SU-DHL-6 (cell line): ENCODE measurements at regions not wholly inside any gene's neighbourhood (a gene's known extent, or its start where the extent isn't known, plus 50 kb on each side); places are given as distances from the start of the nearest gene placed in this dataset.

Source experiments
- H2AFZ ChIP-seq: fragments of 200-600 bp; sonication (generic); 2 replicates; pipeline ENCODE4 v1.6.1; 2014; ENCODE audit warnings: low read depth, mild to moderate bottlenecking, moderate library complexity, mixed read lengths, antibody characterized with exemption, low read length; ENCODE audit not compliant: severe bottlenecking
- H3F3A ChIP-seq: fragments of 200-600 bp; shearing (Covaris generic); 2 replicates; pipeline ENCODE4 v1.6.0; 2016; ENCODE audit warnings: antibody characterized with exemption, mild to moderate bottlenecking; ENCODE audit not compliant: insufficient read depth
- H3K27ac ChIP-seq: fragments of 200-600 bp; sonication (generic); 2 replicates; pipeline ENCODE4 v1.5.1; 2016; ENCODE audit warnings: low read depth, mild to moderate bottlenecking, low read length, moderate library complexity, mixed read lengths
- H3K27me3 ChIP-seq: fragments of 200-600 bp; sonication (generic), shearing (Covaris generic); 2 replicates; pipeline ENCODE4 v1.6.0; 2014; ENCODE audit warnings: mild to moderate bottlenecking, low read length
- H3K36me3 ChIP-seq: fragments of 200-600 bp; sonication (generic); 2 replicates; pipeline ENCODE4 v1.6.1; 2014; ENCODE audit warnings: mild to moderate bottlenecking, low read length, mixed read lengths
- H3K4me2 ChIP-seq: fragments of 300-600, 200-600 bp; shearing (Covaris generic), sonication (generic); 2 replicates; pipeline ENCODE4 v1.6.0; 2014; ENCODE audit warnings: low read length, low read depth, mild to moderate bottlenecking; ENCODE audit not compliant: poor library complexity, severe bottlenecking
- H3K4me3 ChIP-seq: fragments of 200-600 bp; sonication (generic); 2 replicates; pipeline ENCODE4 v1.5.1; 2014; ENCODE audit warnings: antibody characterized with exemption, low read length, mild to moderate bottlenecking, mixed read lengths; ENCODE audit not compliant: insufficient read depth, poor library complexity, severe bottlenecking
- H3K79me2 ChIP-seq: fragments of 200-600 bp; sonication (generic); 2 replicates; pipeline ENCODE4 v1.6.1; 2014; ENCODE audit warnings: mild to moderate bottlenecking, low read length, moderate library complexity; ENCODE audit not compliant: insufficient read depth
- H3K9ac ChIP-seq: fragments of 200-600 bp; sonication (generic); 2 replicates; pipeline ENCODE4 v1.7.0; 2014; ENCODE audit warnings: mild to moderate bottlenecking, low read length
- H3K9me2 ChIP-seq: fragments of 200-600 bp; sonication (generic); replicated peaks from 2 replicates; pipeline ENCODE4 v1.6.1; 2014; ENCODE audit warnings: low read length; ENCODE audit not compliant: insufficient read depth
- H3K9me3 ChIP-seq: fragments of 200-600 bp; sonication (generic); 2 replicates; pipeline ENCODE4 v1.6.1; 2014; ENCODE audit warnings: low read length, mixed read lengths; ENCODE audit not compliant: insufficient read depth
- H4K20me1 ChIP-seq: fragments of 200-600 bp; sonication (generic); 2 replicates; pipeline ENCODE4 v1.6.1; 2014; ENCODE audit warnings: low read depth, mild to moderate bottlenecking, antibody characterized with exemption, low read length, moderate library complexity, mixed read lengths
- EZH2phosphoT487 ChIP-seq: fragments of 200-600 bp; sonication (generic), shearing (Covaris generic); conservative IDR thresholded peaks from 2 replicates; pipeline ENCODE4 v1.6.1; 2018; ENCODE audit warnings: mild to moderate bottlenecking, antibody characterized with exemption, low read length, moderate library complexity, mixed read lengths
- TF ChIP-seq, protein P1 (sequence below): fragments of 200-600 bp; sonication (generic); IDR thresholded peaks from one replicate; pipeline ENCODE4 v1.5.1; 2017; ENCODE audit warnings: antibody characterized with exemption, mild to moderate bottlenecking, low read length, moderate library complexity; ENCODE audit not compliant: insufficient read depth, poor library complexity, severe bottlenecking

GRCh38 chr12:41731061-41731460 lies 413.6 kb downstream of the GXYLT1 start:
- Histone ChIP-seq H3K9me3 (no peaks in the 10 kb centered on the region), H3K4me3 (no peak overlapping the region), H3K4me2 (no peak overlapping the region), H3K36me3 (no peaks in the 10 kb centered on the region), H3K27ac (no peak overlapping the region), H3K9ac (no peak overlapping the region), H3K27me3 (no peaks in the 10 kb centered on the region), H2AFZ (no peak overlapping the region), H3K9me2 (no peaks in the 10 kb centered on the region), H3F3A (no peaks in the 10 kb centered on the region), H3K79me2 (no peaks in the 10 kb centered on the region), H4K20me1 (no peaks in the 10 kb centered on the region)
- TF ChIP-seq, protein P1, sequence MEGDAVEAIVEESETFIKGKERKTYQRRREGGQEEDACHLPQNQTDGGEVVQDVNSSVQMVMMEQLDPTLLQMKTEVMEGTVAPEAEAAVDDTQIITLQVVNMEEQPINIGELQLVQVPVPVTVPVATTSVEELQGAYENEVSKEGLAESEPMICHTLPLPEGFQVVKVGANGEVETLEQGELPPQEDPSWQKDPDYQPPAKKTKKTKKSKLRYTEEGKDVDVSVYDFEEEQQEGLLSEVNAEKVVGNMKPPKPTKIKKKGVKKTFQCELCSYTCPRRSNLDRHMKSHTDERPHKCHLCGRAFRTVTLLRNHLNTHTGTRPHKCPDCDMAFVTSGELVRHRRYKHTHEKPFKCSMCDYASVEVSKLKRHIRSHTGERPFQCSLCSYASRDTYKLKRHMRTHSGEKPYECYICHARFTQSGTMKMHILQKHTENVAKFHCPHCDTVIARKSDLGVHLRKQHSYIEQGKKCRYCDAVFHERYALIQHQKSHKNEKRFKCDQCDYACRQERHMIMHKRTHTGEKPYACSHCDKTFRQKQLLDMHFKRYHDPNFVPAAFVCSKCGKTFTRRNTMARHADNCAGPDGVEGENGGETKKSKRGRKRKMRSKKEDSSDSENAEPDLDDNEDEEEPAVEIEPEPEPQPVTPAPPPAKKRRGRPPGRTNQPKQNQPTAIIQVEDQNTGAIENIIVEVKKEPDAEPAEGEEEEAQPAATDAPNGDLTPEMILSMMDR: no peak
- TF ChIP-seq EZH2phosphoT487: no peak

- Histone ChIP-seq H3K9ac (no peak overlapping the region), H3K27me3 (no peaks in the 10 kb centered on the region), H3K9me2 (no peaks in the 10 kb centered on the region), H3K36me3 (no peaks in the 10 kb centered on the region), H3K4me3 (no peak overlapping the region), H3K27ac (no peak overlapping the region), H3K79me2 (no peaks in the 10 kb centered on the region), H3K9me3 (no peaks in the 10 kb centered on the region), H3F3A (no peaks in the 10 kb centered on the region), H3K4me2 (no peak overlapping the region), H4K20me1 (no peaks in the 10 kb centered on the region), H2AFZ (no peak overlapping the region)
- TF ChIP-seq, protein P1: no peak
- TF ChIP-seq EZH2phosphoT487: no peak
Observed at GRCh38 chr12:41724216-41724615, 420.5 kb downstream of the GXYLT1 start.

- H3F3A ChIP-seq: no peaks in the 10 kb centered on the region
- no peaks in the 10 kb centered on the region for H3K9me3 ChIP-seq
- no peak overlapping the region for H2AFZ ChIP-seq
- no peak overlapping the region for H3K27ac ChIP-seq
- H3K4me3 ChIP-seq: no peak overlapping the region
- H3K79me2 ChIP-seq: no peaks in the 10 kb centered on the region
- no peaks in the 10 kb centered on the region for H3K9me2 ChIP-seq
- no peak overlapping the region for H3K4me2 ChIP-seq
- TF ChIP-seq, protein P1: no peak
- no peak for TF ChIP-seq EZH2phosphoT487
- H3K27me3 ChIP-seq: no peaks in the 10 kb centered on the region
- H3K9ac ChIP-seq: no peak overlapping the region
- H4K20me1 ChIP-seq: no peaks in the 10 kb centered on the region
- no peaks in the 10 kb centered on the region for H3K36me3 ChIP-seq
Observed at GRCh38 chr12:41719214-41719613, 425.5 kb downstream of the GXYLT1 start.

GRCh38 chr12:41715256-41715655 lies 429.4 kb downstream of the GXYLT1 start:
- H3K79me2 ChIP-seq: no peaks in the 10 kb centered on the region
- no peaks in the 10 kb centered on the region for H3K36me3 ChIP-seq
- H3K9ac ChIP-seq: no peak overlapping the region
- H3K4me2 ChIP-seq: no peak overlapping the region
- no peak overlapping the region for H2AFZ ChIP-seq
- no peaks in the 10 kb centered on the region for H3F3A ChIP-seq
- H3K9me3 ChIP-seq: no peaks in the 10 kb centered on the region
- no peak overlapping the region for H3K27ac ChIP-seq
- H4K20me1 ChIP-seq: no peaks in the 10 kb centered on the region
- TF ChIP-seq, protein P1: no peak
- no peak for TF ChIP-seq EZH2phosphoT487
- no peaks in the 10 kb centered on the region for H3K27me3 ChIP-seq
- H3K9me2 ChIP-seq: no peaks in the 10 kb centered on the region
- no peak overlapping the region for H3K4me3 ChIP-seq
